ENCODE measurements at regions not wholly inside any gene's neighbourhood (a gene's known extent, or its start where the extent isn't known, plus 50 kb on each side); places are given as distances from the start of the nearest gene placed in this dataset.

- TF ChIP-seq EWSR1 (IDR thresholded peaks at IDR 0.05; ENCODE audit: borderline replicate concordance, low read depth, partially characterized antibody), result no peak
- no peak for TF ChIP-seq PHF21A (IDR thresholded peaks at IDR 0.05; ENCODE audit: borderline replicate concordance, low read depth)
- no peak for TF ChIP-seq ZNF436 (CRISPR knock-in tag; IDR thresholded peaks at IDR 0.05)
Measured at GRCh38 chr17:21476867-21477266, 100.7 kb downstream of the KCNJ12 start (continued).

- H4K20me1 ChIP-seq (replicated peaks; ENCODE audit: control insufficient read depth, insufficient read depth, low read length), result no peaks in the 10 kb centered on the region
- H2AFZ ChIP-seq (ENCODE audit: low read depth, low read length), result no peak overlapping the region
- FAIRE-seq (no peak), DNase-seq (ENCODE audit: extremely low read depth in 1 of 4, low spot score in 3 of 4) (no peak), ATAC-seq (no peak)
- POLR2A ChIA-PET, result no interaction called here
- H3K4me2 ChIP-seq (ENCODE audit: insufficient read depth, low read length), result no peak overlapping the region
- no peaks in the 10 kb centered on the region for H3K4me1 ChIP-seq (replicated peaks in 1 of 2; ENCODE audit: control insufficient read depth in 2 of 2, insufficient read depth in 2 of 2, low read length in 2 of 2)
- no peaks in the 10 kb centered on the region for H3K9me3 ChIP-seq (replicated peaks; ENCODE audit: control insufficient read depth, insufficient read depth, low read depth, low read length)
- H3K27ac ChIP-seq (ENCODE audit: extremely low read depth, low read depth, low read length), result no peak overlapping the region
- intact Hi-C loops (cut with micrococcal nuclease), result no loop called here
- no peaks in the 10 kb centered on the region for H3K36me3 ChIP-seq (ENCODE audit: control insufficient read depth, insufficient read depth, low read length)
- H3K27me3 ChIP-seq (ENCODE audit: control insufficient read depth in 2 of 2, insufficient read depth in 2 of 2, low read length in 2 of 2), result peaks cover 0 to 15% of the 10 kb centered on the region in 2 experiments; a peak in 2 of 5 replicates
- H3K9ac ChIP-seq (ENCODE audit: insufficient read depth in 1 of 2, low read depth in 2 of 2, low read length in 2 of 2), result no peak overlapping the region
- no peak overlapping the region for H3K4me3 ChIP-seq
- in situ Hi-C loops (cut with MboI), result no loop called here
- BruUV-seq (replicated peaks), result no TSS peak
- H3K79me2 ChIP-seq (ENCODE audit: control insufficient read depth, insufficient read depth, low read length), result no peaks in the 10 kb centered on the region
- H3K9me1 ChIP-seq (ENCODE audit: control insufficient read depth, insufficient read depth, low read length), result no peaks in the 10 kb centered on the region
- WGBS (ENCODE audit: insufficient coverage, low coverage, missing lambda C conversion rate), result 2% methylated on average over 9 of the region's 9 CpGs
- CTCF ChIA-PET (ENCODE audit: low intra/inter-chr PET ratio), result no interaction called here
- TF ChIP-seq MAFF (IDR thresholded peaks at IDR 0.05; ENCODE audit: low read length) (no peak), HNRNPK (IDR thresholded peaks at IDR 0.05; ENCODE audit: low read depth, low read length, poor library complexity, severe bottlenecking) (no peak), ZNF41 (CRISPR knock-in tag; conservative IDR thresholded peaks at IDR 0.05) (no peak), TCF7 (IDR thresholded peaks at IDR 0.05; ENCODE audit: borderline replicate concordance) (no peak), ADNP (tag; IDR thresholded peaks at IDR 0.05) (no peak), SRF (CRISPR knock-in tag; IDR thresholded peaks at IDR 0.05) (no peak), NCOA6 (IDR thresholded peaks at IDR 0.05) (no peak), ETV1 (tag; conservative IDR thresholded peaks at IDR 0.05; ENCODE audit: low read depth) (no peak), ZNF764 (CRISPR knock-in tag; IDR thresholded peaks at IDR 0.05; ENCODE audit: low read depth) (no peak), ZNF592 (IDR thresholded peaks at IDR 0.05) (no peak), ARID2 (IDR thresholded peaks at IDR 0.05) (no peak), FOXP1 (CRISPR knock-in tag; IDR thresholded peaks at IDR 0.05) (no peak)
Measured at GRCh38 chr17:21482189-21482865, 106.2 kb downstream of the KCNJ12 start.
